ENCODE measurements at regions not wholly inside any gene's neighbourhood (a gene's known extent, or its start where the extent isn't known, plus 50 kb on each side); places are given as distances from the start of the nearest gene placed in this dataset.

GRCh38 chr12:87038098-87038497 is 781.9 kb upstream of the MGAT4C start:
- TF ChIP-seq CTCF (optimal IDR thresholded peaks at IDR 0.05 in 1 of 3, IDR thresholded peaks at IDR 0.05 in 1 of 3, conservative IDR thresholded peaks at IDR 0.05 in 1 of 3; ENCODE audit: extremely low read depth in 1 of 3, insufficient read depth in 2 of 3, low read length in 3 of 3) (no peak), EZH2 (IDR thresholded peaks at IDR 0.05; ENCODE audit: low read length) (no peak)

Data from keratinocyte (primary cell).